ENCODE measurements at regions not wholly inside any gene's neighbourhood (a gene's known extent, or its start where the extent isn't known, plus 50 kb on each side); places are given as distances from the start of the nearest gene placed in this dataset.

- TF ChIP-seq POLR2A (IDR thresholded peaks at IDR 0.05; ENCODE audit: low read depth, low read length) (no peak), POLR2AphosphoS5 (IDR thresholded peaks at IDR 0.05; ENCODE audit: low read depth, low read length) (no peak), SPI1 (IDR thresholded peaks at IDR 0.05; ENCODE audit: low read depth, low read length) (peak; percentile 52; the same call in 1 of the 2 replicates), TAF1 (IDR thresholded peaks at IDR 0.05; ENCODE audit: low read depth, low read length) (no peak)
These were observed 200.1 kb upstream of the PROK2 start for GRCh38 chr3:71984843-71985613.

Data from GM12891 (cell line).